ENCODE measurements at regions not wholly inside any gene's neighbourhood (a gene's known extent, or its start where the extent isn't known, plus 50 kb on each side); places are given as distances from the start of the nearest gene placed in this dataset.

GRCh38 chr10:42942279-42942950, 134.5 kb upstream of the RET start:
- RAD21 ChIA-PET (ENCODE audit: unreplicated experiment) = no interaction called here
- 29% methylated on average over 7 of the region's 7 CpGs for WGBS (ENCODE audit: insufficient coverage, insufficient replicate concordance, low lambda C conversion rate, missing lambda C conversion rate)
- no peaks in the 10 kb centered on the region for H3K36me3 ChIP-seq (ENCODE audit: control insufficient read depth in 2 of 2, insufficient read depth in 2 of 2, low read length in 1 of 2)
- no peak overlapping the region for H3K4me3 ChIP-seq
- FAIRE-seq = no peak
- H3K9me3 ChIP-seq (replicated peaks; ENCODE audit: control insufficient read depth, insufficient read depth, low read length) = no peaks in the 10 kb centered on the region
- no peak for ATAC-seq
- DNase-seq (ENCODE audit: low read depth, low spot score) = no peak
- H3K9ac ChIP-seq (ENCODE audit: control insufficient read depth, insufficient read depth, low read length) = no peak overlapping the region
- BruUV-seq (replicated peaks) = no TSS peak
- SMC1A ChIA-PET (ENCODE audit: uncharacterized antibody, unreplicated experiment) = no interaction called here
- no peaks in the 10 kb centered on the region for H4K20me1 ChIP-seq (ENCODE audit: control insufficient read depth, insufficient read depth)
- no peak overlapping the region for H3K27ac ChIP-seq (ENCODE audit: control insufficient read depth, insufficient read depth)
- intact Hi-C loops (cut with micrococcal nuclease; ENCODE audit: unreplicated experiment) (no loop called here), in situ Hi-C loops (cut with MboI) (no loop called here)
- H2AFZ ChIP-seq (ENCODE audit: control insufficient read depth, low read depth, low read length) = no peak overlapping the region
- POLR2A ChIA-PET = no interaction called here
- CTCF ChIA-PET = no interaction called here
- H3K79me2 ChIP-seq (ENCODE audit: control insufficient read depth, insufficient read depth, low read length) = no peaks in the 10 kb centered on the region
- no peaks in the 10 kb centered on the region for H3K27me3 ChIP-seq (replicated peaks in 1 of 2; ENCODE audit: control insufficient read depth in 2 of 2, insufficient read depth in 2 of 2, low read length in 1 of 2)
- no peak overlapping the region for H3K4me2 ChIP-seq (ENCODE audit: control insufficient read depth, insufficient read depth)
- H3K4me1 ChIP-seq (ENCODE audit: control insufficient read depth, insufficient read depth, low read length) = no peaks in the 10 kb centered on the region
- TF ChIP-seq STAT3 (IDR thresholded peaks at IDR 0.05; ENCODE audit: low read depth, low read length) (no peak), KLF5 (IDR thresholded peaks at IDR 0.05; ENCODE audit: partially characterized antibody) (no peak), ZNF274 (IDR thresholded peaks at IDR 0.05; ENCODE audit: insufficient read depth, insufficient read length) (no peak), RBBP5 (conservative IDR thresholded peaks at IDR 0.05) (no peak), ZSCAN29 (IDR thresholded peaks at IDR 0.05) (no peak), E2F8 (IDR thresholded peaks at IDR 0.05; ENCODE audit: low read depth, partially characterized antibody) (no peak), NR2F1 (conservative IDR thresholded peaks at IDR 0.05) (no peak), SMC3 (IDR thresholded peaks at IDR 0.05; ENCODE audit: borderline replicate concordance, low read length) (no peak), FOS (IDR thresholded peaks at IDR 0.05; ENCODE audit: borderline replicate concordance, extremely low read depth, insufficient read length) (no peak), EED (IDR thresholded peaks at IDR 0.05; ENCODE audit: low read depth) (no peak), STAT1 (conservative IDR thresholded peaks at IDR 0.05) (no peak), NRF1 (conservative IDR thresholded peaks at IDR 0.05; ENCODE audit: low read depth, low read length) (no peak), SRF (IDR thresholded peaks at IDR 0.05; ENCODE audit: low read depth in 2 of 2, low read length in 2 of 2) (no peak), ZNF592 (IDR thresholded peaks at IDR 0.05) (no peak)
- TF ChIP-seq, protein P1, sequence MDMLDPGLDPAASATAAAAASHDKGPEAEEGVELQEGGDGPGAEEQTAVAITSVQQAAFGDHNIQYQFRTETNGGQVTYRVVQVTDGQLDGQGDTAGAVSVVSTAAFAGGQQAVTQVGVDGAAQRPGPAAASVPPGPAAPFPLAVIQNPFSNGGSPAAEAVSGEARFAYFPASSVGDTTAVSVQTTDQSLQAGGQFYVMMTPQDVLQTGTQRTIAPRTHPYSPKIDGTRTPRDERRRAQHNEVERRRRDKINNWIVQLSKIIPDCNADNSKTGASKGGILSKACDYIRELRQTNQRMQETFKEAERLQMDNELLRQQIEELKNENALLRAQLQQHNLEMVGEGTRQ (IDR thresholded peaks at IDR 0.05; ENCODE audit: borderline replicate concordance, low read depth, low read length) = no peak
- TF ChIP-seq, protein P2, sequence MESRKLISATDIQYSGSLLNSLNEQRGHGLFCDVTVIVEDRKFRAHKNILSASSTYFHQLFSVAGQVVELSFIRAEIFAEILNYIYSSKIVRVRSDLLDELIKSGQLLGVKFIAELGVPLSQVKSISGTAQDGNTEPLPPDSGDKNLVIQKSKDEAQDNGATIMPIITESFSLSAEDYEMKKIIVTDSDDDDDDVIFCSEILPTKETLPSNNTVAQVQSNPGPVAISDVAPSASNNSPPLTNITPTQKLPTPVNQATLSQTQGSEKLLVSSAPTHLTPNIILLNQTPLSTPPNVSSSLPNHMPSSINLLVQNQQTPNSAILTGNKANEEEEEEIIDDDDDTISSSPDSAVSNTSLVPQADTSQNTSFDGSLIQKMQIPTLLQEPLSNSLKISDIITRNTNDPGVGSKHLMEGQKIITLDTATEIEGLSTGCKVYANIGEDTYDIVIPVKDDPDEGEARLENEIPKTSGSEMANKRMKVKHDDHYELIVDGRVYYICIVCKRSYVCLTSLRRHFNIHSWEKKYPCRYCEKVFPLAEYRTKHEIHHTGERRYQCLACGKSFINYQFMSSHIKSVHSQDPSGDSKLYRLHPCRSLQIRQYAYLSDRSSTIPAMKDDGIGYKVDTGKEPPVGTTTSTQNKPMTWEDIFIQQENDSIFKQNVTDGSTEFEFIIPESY (IDR thresholded peaks at IDR 0.05) = no peak

Data from GM12878 (cell line).